GM18520 (cell line): ENCODE measurements at regions not wholly inside any gene's neighbourhood (a gene's known extent, or its start where the extent isn't known, plus 50 kb on each side); places are given as distances from the start of the nearest gene placed in this dataset.

Source experiments
- ATAC-seq: cut with Tn5 transposase; IDR thresholded peaks from one replicate; pipeline ENCODE4 v1.9.1; 2021; ENCODE audit not compliant: unreplicated experiment

GRCh38 chr10:108736111-108736510, 1187.2 kb downstream of the XPNPEP1 start:
- no peak for ATAC-seq

GRCh38 chr10:108735380-108735779, 1187.9 kb downstream of the XPNPEP1 start:
- ATAC-seq: no peak

- ATAC-seq: no peak
Observed at GRCh38 chr10:108721874-108722273, 1201.4 kb downstream of the XPNPEP1 start.

GRCh38 chr10:108716352-108716751, 1207.0 kb downstream of the XPNPEP1 start:
- no peak for ATAC-seq

- ATAC-seq: no peak
Observed at GRCh38 chr10:108709927-108710722, 1213.2 kb downstream of the XPNPEP1 start.

GRCh38 chr10:108708363-108708762, 1214.9 kb downstream of the XPNPEP1 start:
- ATAC-seq: no peak

GRCh38 chr10:108696792-108697477, 1226.4 kb downstream of the XPNPEP1 start:
- peak; percentile 90 for ATAC-seq

- ATAC-seq: no peak
Observed at GRCh38 chr10:108691126-108691525, 1232.2 kb downstream of the XPNPEP1 start.

GRCh38 chr10:108690530-108690929, 1232.8 kb downstream of the XPNPEP1 start:
- no peak for ATAC-seq

- ATAC-seq: no peak
Observed at GRCh38 chr10:108689891-108690290, 1233.4 kb downstream of the XPNPEP1 start.

- no peak for ATAC-seq
Observed at GRCh38 chr10:108688314-108688713, 1235.0 kb downstream of the XPNPEP1 start.

GRCh38 chr10:108685863-108686531, 1237.3 kb downstream of the XPNPEP1 start:
- ATAC-seq: no peak

- no peak for ATAC-seq
Observed at GRCh38 chr10:108684431-108684830, 1238.9 kb downstream of the XPNPEP1 start.

- no peak for ATAC-seq
Observed at GRCh38 chr10:108673741-108674140, 1249.6 kb downstream of the XPNPEP1 start.

- ATAC-seq: no peak
Observed at GRCh38 chr10:108663587-108663986, 1259.7 kb downstream of the XPNPEP1 start.

- ATAC-seq: no peak
Observed at GRCh38 chr10:108662975-108663374, 1260.3 kb downstream of the XPNPEP1 start.

- ATAC-seq: no peak
Observed at GRCh38 chr10:108655057-108655456, 1268.3 kb downstream of the XPNPEP1 start.

- ATAC-seq: no peak
Observed at GRCh38 chr10:108653531-108653930, 1269.8 kb downstream of the XPNPEP1 start.

- no peak for ATAC-seq
Observed at GRCh38 chr10:108639010-108639409, 1284.3 kb downstream of the XPNPEP1 start.

GRCh38 chr10:108638225-108638624, 1285.1 kb downstream of the XPNPEP1 start:
- no peak for ATAC-seq

- ATAC-seq: no peak
Observed at GRCh38 chr10:108633046-108633445, 1290.3 kb downstream of the XPNPEP1 start.

GRCh38 chr10:108632144-108632543, 1291.2 kb downstream of the XPNPEP1 start:
- no peak for ATAC-seq
